MM.1S (cell line): ENCODE measurements at regions not wholly inside any gene's neighbourhood (a gene's known extent, or its start where the extent isn't known, plus 50 kb on each side); places are given as distances from the start of the nearest gene placed in this dataset.

Source experiments
- DNase-seq: peaks from one replicate; pipeline ENCODE4 v3.0.0-alpha.2; 2015
- H2AFZ ChIP-seq: fragments of 300-600 bp; sonication (generic); 2 replicates; pipeline ENCODE4 v1.6.0; 2016; ENCODE audit warnings: antibody characterized with exemption, low read length
- H3F3A ChIP-seq: fragments of 300-600 bp; sonication (generic); 2 replicates; pipeline ENCODE4 v1.6.1; 2016; ENCODE audit warnings: mild to moderate bottlenecking, antibody characterized with exemption, low read length, moderate library complexity, mixed read lengths; ENCODE audit not compliant: insufficient read depth
- H3K27ac ChIP-seq: fragments of 300-600 bp; sonication (generic); 2 replicates; pipeline ENCODE4 v1.5.1; 2016; ENCODE audit warnings: mild to moderate bottlenecking, low read length
- H3K27me3 ChIP-seq: fragments of 300-600 bp; sonication (generic); replicated peaks from 2 replicates; pipeline ENCODE4 v1.6.0; 2016; ENCODE audit warnings: low read length; ENCODE audit not compliant: insufficient read depth
- H3K36me3 ChIP-seq: fragments of 300-600 bp; sonication (generic); replicated peaks from 2 replicates; pipeline ENCODE4 v1.6.1; 2016; ENCODE audit warnings: mild to moderate bottlenecking, low read length, mixed read lengths; ENCODE audit not compliant: insufficient read depth
- H3K4me1 ChIP-seq: fragments of 300-600 bp; sonication (generic); 2 replicates; pipeline ENCODE4 v1.6.1; 2016; ENCODE audit warnings: low read length, mixed read lengths
- H3K4me2 ChIP-seq: fragments of 300-600 bp; sonication (generic); 2 replicates; pipeline ENCODE4 v1.6.0; 2016; ENCODE audit warnings: low read depth, low read length
- H3K4me3 ChIP-seq: fragments of 300-600 bp; sonication (generic); 2 replicates; pipeline ENCODE4 v1.5.1; 2016; ENCODE audit warnings: low read length, mixed read lengths
- H3K79me2 ChIP-seq: fragments of 300-600 bp; sonication (generic); 2 replicates; pipeline ENCODE4 v1.6.1; 2016; ENCODE audit warnings: mixed run types, low read length, mixed read lengths
- H3K9ac ChIP-seq: fragments of 300-600 bp; sonication (generic); 2 replicates; pipeline ENCODE4 v1.6.1; 2016; ENCODE audit warnings: low read length, mixed read lengths
- H3K9me2 ChIP-seq: fragments of 300-600 bp; sonication (generic); replicated peaks from 2 replicates; pipeline ENCODE4 v1.6.1; 2016; ENCODE audit warnings: mild to moderate bottlenecking, low read length, mixed read lengths; ENCODE audit not compliant: insufficient read depth
- H3K9me3 ChIP-seq: fragments of 300-600 bp; sonication (generic); replicated peaks from 2 replicates; pipeline ENCODE4 v1.6.1; 2016; ENCODE audit warnings: mild to moderate bottlenecking, low read length, mixed read lengths; ENCODE audit not compliant: insufficient read depth
- H4K20me1 ChIP-seq: fragments of 300-600 bp; sonication (generic); 2 replicates; pipeline ENCODE4 v1.6.1; 2016; ENCODE audit warnings: mild to moderate bottlenecking, low read length, moderate library complexity, mixed read lengths; ENCODE audit not compliant: insufficient read depth
- CTCF ChIP-seq: fragments of 300-600 bp; sonication (generic); IDR thresholded peaks from 2 replicates; pipeline ENCODE4 v1.5.1; 2016; ENCODE audit warnings: antibody characterized with exemption, low read length, mixed read lengths
- EZH2 ChIP-seq: fragments of 300-600 bp; sonication (generic); optimal IDR thresholded peaks from 2 replicates; pipeline ENCODE3; 2017; ENCODE audit warnings: low read depth, mild to moderate bottlenecking, antibody characterized with exemption, low read length, mixed read lengths
- EZH2phosphoT487 ChIP-seq: fragments of 300-600 bp; sonication (generic); IDR thresholded peaks from 2 replicates; pipeline ENCODE4 v1.6.1; 2018; ENCODE audit warnings: antibody characterized with exemption, low read length

DNA sequence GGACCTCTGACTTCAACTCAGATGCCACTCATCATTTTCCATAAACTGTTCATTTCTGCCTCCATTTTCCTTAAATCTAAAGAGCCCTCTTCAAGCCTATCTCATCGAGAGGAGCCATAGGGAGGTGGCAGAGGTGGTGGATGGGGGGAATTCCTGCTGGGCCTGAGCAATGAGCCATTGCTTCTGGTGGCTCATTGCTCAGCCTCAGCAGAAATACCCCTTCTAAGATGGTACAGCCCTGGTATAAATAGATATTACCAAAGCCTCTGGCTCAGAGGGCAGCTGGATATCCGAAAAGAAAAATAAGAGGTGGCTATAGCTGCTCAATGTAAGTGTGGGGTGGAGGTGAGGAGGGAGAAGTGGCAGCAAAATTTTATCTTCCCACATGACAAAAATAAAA lies 313.5 kb downstream of the CAAP1 start:
- Histone ChIP-seq H3K9ac (no peak overlapping the region), H3F3A (no peaks in the 10 kb centered on the region), H3K36me3 (no peaks in the 10 kb centered on the region), H3K79me2 (no peaks in the 10 kb centered on the region), H2AFZ (peak overlapping the region; percentile 27; the same call in 1 of the 2 replicates), H3K4me3 (no peak overlapping the region), H3K27me3 (no peaks in the 10 kb centered on the region), H3K9me2 (no peaks in the 10 kb centered on the region), H3K4me1 (peaks cover 11% of the 10 kb centered on the region), H3K27ac (no peak overlapping the region), H4K20me1 (no peaks in the 10 kb centered on the region), H3K9me3 (no peaks in the 10 kb centered on the region), H3K4me2 (peak overlapping the region; percentile 24; the same call in 1 of the 2 replicates)
- no peak for TF ChIP-seq EZH2
- no peak for TF ChIP-seq EZH2phosphoT487
- TF ChIP-seq CTCF: no peak
- peak; percentile 38 for DNase-seq

DNA sequence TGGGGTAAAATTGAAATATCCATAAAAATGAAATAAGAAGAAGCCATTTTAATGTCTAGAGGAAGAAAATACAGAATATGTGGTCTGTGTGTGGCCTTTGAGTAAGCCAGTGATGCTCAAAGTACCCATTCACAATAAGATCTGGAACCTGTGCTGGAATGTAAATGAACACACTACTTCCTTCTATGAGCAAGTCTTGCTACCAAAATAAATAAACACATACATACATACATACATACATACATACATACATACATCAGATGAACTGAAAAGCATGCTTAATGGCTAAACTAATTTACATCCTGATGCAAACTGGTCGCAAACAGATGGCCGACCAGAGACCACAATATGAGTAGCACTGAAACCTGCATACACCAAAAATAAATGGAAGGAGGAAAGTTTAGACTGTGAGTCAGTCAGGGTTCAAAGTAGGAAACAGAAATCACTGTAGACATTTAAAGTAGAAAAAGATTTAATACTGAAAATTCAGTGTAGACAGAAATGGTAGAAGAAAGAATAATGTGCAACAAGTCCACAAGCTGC lies 317.6 kb downstream of the CAAP1 start:
- no peak overlapping the region for H2AFZ ChIP-seq
- no peaks in the 10 kb centered on the region for H3K9me3 ChIP-seq
- no peaks in the 10 kb centered on the region for H3K9me2 ChIP-seq
- H3K4me2 ChIP-seq: no peak overlapping the region
- no peaks in the 10 kb centered on the region for H3K36me3 ChIP-seq
- no peaks in the 10 kb centered on the region for H3K79me2 ChIP-seq
- H3K27me3 ChIP-seq: no peaks in the 10 kb centered on the region
- H3K4me3 ChIP-seq: no peak overlapping the region
- H3K27ac ChIP-seq: no peak overlapping the region
- no peaks in the 10 kb centered on the region for H3F3A ChIP-seq
- peaks cover 11% of the 10 kb centered on the region for H3K4me1 ChIP-seq
- TF ChIP-seq EZH2phosphoT487: no peak
- no peak for TF ChIP-seq EZH2
- TF ChIP-seq CTCF: no peak
- H3K9ac ChIP-seq: no peak overlapping the region
- no peaks in the 10 kb centered on the region for H4K20me1 ChIP-seq
- no peak for DNase-seq

DNA sequence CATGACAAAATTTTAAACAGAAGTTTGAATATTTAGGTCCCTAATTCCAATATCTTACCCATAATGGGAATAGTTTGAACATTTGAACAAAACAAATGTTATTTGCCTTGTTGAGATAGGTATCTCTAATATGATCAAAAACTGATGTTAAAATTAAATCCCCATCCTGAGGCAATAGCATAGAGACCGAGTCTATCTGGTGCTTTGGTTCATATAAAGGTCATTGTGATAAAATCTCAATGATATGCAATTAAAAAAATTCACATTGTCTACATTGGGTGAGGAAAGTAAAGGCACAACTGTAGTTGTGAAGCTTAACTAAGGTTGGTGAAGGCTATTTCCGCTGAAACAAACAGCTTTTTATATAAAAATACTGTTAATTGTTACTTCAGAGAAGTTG lies 318.3 kb downstream of the CAAP1 start:
- TF ChIP-seq EZH2phosphoT487: no peak
- no peak for TF ChIP-seq EZH2
- TF ChIP-seq CTCF: no peak
- Histone ChIP-seq H3K4me3 (no peak overlapping the region), H4K20me1 (no peaks in the 10 kb centered on the region), H3K79me2 (no peaks in the 10 kb centered on the region), H3K27me3 (no peaks in the 10 kb centered on the region), H3K27ac (no peak overlapping the region), H3K36me3 (no peaks in the 10 kb centered on the region), H3K4me2 (no peak overlapping the region), H3K9me3 (no peaks in the 10 kb centered on the region), H3F3A (no peaks in the 10 kb centered on the region), H2AFZ (no peak overlapping the region), H3K9ac (no peak overlapping the region), H3K4me1 (peaks cover 11% of the 10 kb centered on the region), H3K9me2 (no peaks in the 10 kb centered on the region)
- DNase-seq: no peak

DNA sequence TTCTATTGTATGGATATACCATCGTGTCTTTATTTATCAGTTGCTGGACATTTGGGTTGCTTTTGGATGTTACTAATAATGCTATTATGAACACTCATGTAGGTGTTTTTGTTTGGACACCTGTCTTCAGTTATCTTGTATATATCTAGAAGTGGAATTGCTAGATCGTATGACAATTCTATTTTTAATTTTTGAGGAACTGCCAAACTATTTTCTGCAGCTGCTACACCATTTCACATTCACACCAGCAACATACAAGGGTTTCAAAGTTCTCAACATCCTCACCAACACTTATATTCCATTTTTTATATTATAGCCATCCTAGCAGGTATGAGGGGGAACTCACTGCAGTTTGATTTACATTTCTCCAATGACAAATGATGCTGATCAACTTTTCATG lies 324.6 kb downstream of the CAAP1 start:
- Histone ChIP-seq H3K27me3 (no peaks in the 10 kb centered on the region), H4K20me1 (no peaks in the 10 kb centered on the region), H3K9me2 (no peaks in the 10 kb centered on the region), H3K79me2 (no peaks in the 10 kb centered on the region), H3K27ac (no peak overlapping the region), H3K4me2 (no peak overlapping the region), H2AFZ (no peak overlapping the region), H3K9ac (no peak overlapping the region), H3K4me1 (0 out of 2 replicates have a peak, but pooled peaks cover 4% of the 10 kb centered on the region), H3F3A (no peaks in the 10 kb centered on the region), H3K9me3 (no peaks in the 10 kb centered on the region), H3K36me3 (no peaks in the 10 kb centered on the region), H3K4me3 (no peak overlapping the region)
- no peak for DNase-seq
- TF ChIP-seq EZH2phosphoT487 (no peak), EZH2 (no peak), CTCF (no peak)
